Activated CD4-positive, alpha-beta memory T cell treated with anti-CD3 and anti-CD28 coated beads for 36 hours (primary cell): ENCODE measurements at regions not wholly inside any gene's neighbourhood (a gene's known extent, or its start where the extent isn't known, plus 50 kb on each side); places are given as distances from the start of the nearest gene placed in this dataset.

ENCODE experiments used
- CTCF ChIA-PET: fragments of 350-600 bp; sonication (Branson Sonifier 250); formaldehyde crosslinking; loops from one replicate; lab custom pipeline; 2021; ENCODE audit warnings: antibody characterized with exemption, inconsistent platforms; lab: Charles Lee
- POLR2A ChIA-PET: fragments of 350-600 bp; sonication (Branson Sonifier 250); formaldehyde crosslinking; loops from one replicate; lab custom pipeline; 2021; ENCODE audit warnings: antibody characterized with exemption; lab: Charles Lee
- DNase-seq: peaks from one replicate; pipeline ENCODE4 v3.0.0-alpha.2; 2020
- H3K27ac Mint-ChIP-seq: one replicate; pipeline ENCODE4 v1.8.0; 2021; ENCODE audit warnings: mixed read lengths
- H3K27me3 Mint-ChIP-seq: one replicate; pipeline ENCODE4 v1.8.0; 2021; ENCODE audit warnings: mixed read lengths
- H3K36me3 Mint-ChIP-seq: one replicate; pipeline ENCODE4 v1.8.0; 2021; ENCODE audit warnings: mixed read lengths
- H3K4me1 Mint-ChIP-seq: one replicate; pipeline ENCODE4 v1.8.0; 2021; ENCODE audit warnings: low read depth, mixed read lengths
- H3K4me3 Mint-ChIP-seq: one replicate; pipeline ENCODE4 v1.8.0; 2021; ENCODE audit warnings: mild to moderate bottlenecking, mixed read lengths
- H3K9me3 Mint-ChIP-seq: one replicate; pipeline ENCODE4 v1.8.0; 2021; ENCODE audit warnings: mixed read lengths
- intact Hi-C: fragments of 100-400 bp; cut with micrococcal nuclease; formaldehyde crosslinking; loops from one replicate; pipeline ENCODE4 v1.15.1; 2023

DNA sequence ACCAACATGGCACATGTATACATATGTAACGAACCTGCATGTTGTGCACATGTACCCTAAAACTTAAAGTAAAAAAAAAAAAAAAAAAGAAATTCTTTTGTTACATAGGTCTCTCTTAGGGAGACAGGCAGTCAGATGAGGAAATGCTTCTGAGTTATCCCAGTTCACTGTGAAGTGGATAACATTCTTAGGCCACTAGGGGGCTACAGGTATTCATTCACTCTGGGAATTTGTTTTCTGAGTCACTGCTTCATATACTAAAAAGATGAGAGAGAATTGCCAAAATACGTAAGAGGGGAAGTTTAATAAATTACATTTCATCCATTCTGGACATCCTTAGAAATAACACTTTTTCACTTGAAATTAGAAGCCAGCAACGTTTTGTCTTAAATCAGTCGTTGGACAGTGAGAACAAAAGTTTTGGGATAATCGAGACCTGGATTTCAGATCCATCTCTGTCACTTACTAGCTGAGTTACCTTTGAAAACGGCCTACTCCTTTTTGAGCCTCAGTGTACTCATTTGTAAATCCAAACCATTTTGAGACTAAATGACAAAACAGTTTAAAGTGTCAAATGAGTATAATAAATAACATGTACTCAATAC lies 738.4 kb upstream of the ALCAM start:
- no peaks in the 10 kb centered on the region for H3K27me3 Mint-ChIP-seq
- no peak overlapping the region for H3K4me3 Mint-ChIP-seq
- no peak overlapping the region for H3K27ac Mint-ChIP-seq
- no peaks in the 10 kb centered on the region for H3K36me3 Mint-ChIP-seq
- no peaks in the 10 kb centered on the region for H3K9me3 Mint-ChIP-seq
- CTCF ChIA-PET = no interaction called here
- intact Hi-C loops = loop anchor here (1.0 kb wide), 2 partner anchors 741 to 891 kb away; no protein-coding TSS in a partner anchor
- POLR2A ChIA-PET = no interaction called here
- DNase-seq = no peak
- no peaks in the 10 kb centered on the region for H3K4me1 Mint-ChIP-seq

- intact Hi-C loops = no loop called here
- CTCF ChIA-PET = no interaction called here
Observed at GRCh38 chr3:104629038-104629437, 737.7 kb upstream of the ALCAM start.

DNA sequence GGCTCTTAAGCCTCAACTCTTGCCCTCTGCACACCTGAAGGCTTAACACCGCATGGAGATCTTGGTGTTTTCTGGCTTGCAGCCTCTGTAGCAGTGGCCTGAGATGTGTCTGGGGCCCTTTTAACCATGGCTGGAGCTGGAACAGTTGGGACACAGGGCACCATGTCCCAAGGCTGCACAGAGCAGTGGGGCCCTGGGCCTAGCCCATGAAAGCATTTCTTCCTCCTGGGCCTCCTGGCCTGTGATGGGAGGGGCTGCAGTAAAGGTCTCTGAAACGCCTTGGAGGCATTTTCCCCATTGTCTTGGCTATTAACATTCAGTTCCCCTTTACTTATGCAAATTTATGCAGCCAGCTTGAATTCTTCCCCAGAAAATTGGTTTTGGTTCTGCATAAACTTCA lies 735.5 kb upstream of the ALCAM start:
- H3K9me3 Mint-ChIP-seq = no peaks in the 10 kb centered on the region
- no peak for DNase-seq
- no peaks in the 10 kb centered on the region for H3K4me1 Mint-ChIP-seq
- intact Hi-C loops = no loop called here
- ChIA-PET POLR2A (no interaction called here), CTCF (no interaction called here)
- H3K36me3 Mint-ChIP-seq = no peaks in the 10 kb centered on the region
- peaks cover 6% of the 10 kb centered on the region for H3K27me3 Mint-ChIP-seq
- no peak overlapping the region for H3K4me3 Mint-ChIP-seq
- H3K27ac Mint-ChIP-seq = no peak overlapping the region

More at GRCh38 chr3:104629038-104629437, 737.7 kb upstream of the ALCAM start:
- H3K9me3 Mint-ChIP-seq = no peaks in the 10 kb centered on the region
- H3K36me3 Mint-ChIP-seq = no peaks in the 10 kb centered on the region
- POLR2A ChIA-PET = no interaction called here
- H3K27me3 Mint-ChIP-seq = no peaks in the 10 kb centered on the region
- H3K4me1 Mint-ChIP-seq = no peaks in the 10 kb centered on the region
- H3K27ac Mint-ChIP-seq = no peak overlapping the region
- H3K4me3 Mint-ChIP-seq = no peak overlapping the region
- DNase-seq = no peak

DNA sequence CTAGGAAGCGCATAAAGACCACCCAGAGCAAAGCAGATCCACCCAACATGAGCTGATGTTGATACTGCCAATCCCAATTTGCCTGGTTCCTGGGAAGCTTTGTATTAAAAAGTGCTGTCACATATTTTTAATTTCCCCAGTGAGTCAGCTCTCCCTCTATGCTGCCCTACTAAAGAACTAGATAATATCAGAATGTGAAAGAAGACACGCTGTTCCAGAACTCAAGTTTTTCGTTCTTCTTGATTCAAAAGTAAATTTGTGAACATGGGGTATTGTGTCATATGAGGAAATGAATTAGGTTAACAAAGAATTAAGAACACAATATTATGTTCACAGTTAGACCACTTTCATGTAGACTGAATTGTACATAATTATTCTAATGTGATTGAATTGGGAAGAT lies 734.2 kb upstream of the ALCAM start:
- POLR2A ChIA-PET = no interaction called here
- H3K27me3 Mint-ChIP-seq = peaks cover 6% of the 10 kb centered on the region
- CTCF ChIA-PET = no interaction called here
- H3K4me3 Mint-ChIP-seq = no peak overlapping the region
- no peak overlapping the region for H3K27ac Mint-ChIP-seq
- H3K4me1 Mint-ChIP-seq = no peaks in the 10 kb centered on the region
- no peaks in the 10 kb centered on the region for H3K36me3 Mint-ChIP-seq
- intact Hi-C loops = no loop called here
- no peak for DNase-seq
- no peaks in the 10 kb centered on the region for H3K9me3 Mint-ChIP-seq

DNA sequence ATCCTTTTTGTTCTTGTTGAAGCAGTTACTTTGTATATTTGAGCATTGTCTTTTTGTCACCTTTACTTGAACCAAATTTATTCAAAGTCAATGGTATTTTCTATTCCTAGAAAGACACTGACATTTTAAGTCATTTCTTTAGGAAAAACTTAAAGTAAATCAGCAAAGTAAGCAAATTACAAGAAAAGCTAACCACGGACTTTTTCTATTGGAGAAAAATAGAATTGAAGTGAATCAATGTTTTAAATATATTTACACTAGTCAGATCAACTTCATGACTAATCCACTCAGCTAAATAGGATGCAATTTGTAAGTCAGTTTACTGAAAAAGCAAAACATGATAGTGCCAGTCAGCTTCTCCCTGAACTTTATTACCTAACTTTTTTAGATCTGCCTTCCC lies 733.8 kb upstream of the ALCAM start:
- H3K4me1 Mint-ChIP-seq = no peaks in the 10 kb centered on the region
- intact Hi-C loops = no loop called here
- ChIA-PET CTCF (no interaction called here), POLR2A (no interaction called here)
- no peak overlapping the region for H3K27ac Mint-ChIP-seq
- no peaks in the 10 kb centered on the region for H3K36me3 Mint-ChIP-seq
- DNase-seq = no peak
- H3K9me3 Mint-ChIP-seq = no peaks in the 10 kb centered on the region
- no peak overlapping the region for H3K4me3 Mint-ChIP-seq
- peaks cover 6% of the 10 kb centered on the region for H3K27me3 Mint-ChIP-seq

DNA sequence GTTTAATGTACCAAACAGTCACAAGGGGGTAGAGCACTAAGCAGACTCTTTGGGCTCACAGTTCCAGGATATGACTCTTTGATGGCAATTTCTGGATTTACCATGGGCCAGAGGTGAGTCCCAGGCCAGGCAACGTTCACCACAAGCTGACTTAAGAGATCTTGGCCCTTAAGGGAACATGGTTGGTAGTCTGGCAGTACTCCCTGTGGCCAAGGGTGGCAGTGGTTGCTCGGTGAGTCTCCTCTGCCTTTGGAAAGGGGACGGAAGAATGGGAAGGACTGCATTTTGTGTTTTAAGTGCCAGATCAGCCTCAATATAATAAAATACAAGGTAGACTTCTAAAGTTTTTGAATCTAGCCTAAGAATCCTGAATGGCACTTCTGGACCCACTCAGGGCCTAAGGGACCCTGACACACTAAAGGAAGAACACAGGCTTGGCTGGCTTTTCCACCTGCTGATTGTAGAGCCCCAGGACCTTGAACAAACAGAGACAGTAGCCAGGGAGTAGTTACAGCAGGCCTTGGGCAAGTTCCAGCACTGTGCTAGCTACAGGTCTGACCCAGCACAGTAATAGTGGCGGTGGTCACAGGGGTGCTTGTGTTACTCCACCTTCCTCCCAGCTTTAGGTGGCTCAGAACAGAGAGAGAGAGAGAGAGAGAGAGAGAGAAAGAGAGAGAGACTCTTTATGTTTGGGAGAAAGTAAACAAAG lies 730.7 kb upstream of the ALCAM start:
- POLR2A ChIA-PET = no interaction called here
- CTCF ChIA-PET = no interaction called here
- peaks cover 6% of the 10 kb centered on the region for H3K27me3 Mint-ChIP-seq
- H3K4me3 Mint-ChIP-seq = no peak overlapping the region
- no peak for DNase-seq
- H3K27ac Mint-ChIP-seq = no peak overlapping the region
- H3K36me3 Mint-ChIP-seq = no peaks in the 10 kb centered on the region
- no peaks in the 10 kb centered on the region for H3K9me3 Mint-ChIP-seq
- no peaks in the 10 kb centered on the region for H3K4me1 Mint-ChIP-seq
- intact Hi-C loops = no loop called here

- Mint-ChIP-seq H3K9me3 (no peaks in the 10 kb centered on the region), H3K27ac (no peak overlapping the region), H3K27me3 (no peaks in the 10 kb centered on the region), H3K36me3 (no peaks in the 10 kb centered on the region), H3K4me1 (no peaks in the 10 kb centered on the region), H3K4me3 (no peak overlapping the region)
- POLR2A ChIA-PET = no interaction called here
- CTCF ChIA-PET = no interaction called here
- intact Hi-C loops = no loop called here
- no peak for DNase-seq
Observed at GRCh38 chr3:104642827-104643226, 723.9 kb upstream of the ALCAM start.

- DNase-seq = no peak
- Mint-ChIP-seq H3K4me1 (no peaks in the 10 kb centered on the region), H3K36me3 (no peaks in the 10 kb centered on the region), H3K27ac (no peak overlapping the region), H3K9me3 (no peaks in the 10 kb centered on the region), H3K4me3 (no peak overlapping the region), H3K27me3 (no peaks in the 10 kb centered on the region)
- intact Hi-C loops = no loop called here
- ChIA-PET POLR2A (no interaction called here), CTCF (interaction anchor here (0.5 to 0.7 kb wide), 3 partner anchors 475 to 839 kb away, joined by 3 read pairs; no protein-coding TSS in a partner anchor)
Observed at GRCh38 chr3:104646196-104646595, 720.5 kb upstream of the ALCAM start.

GRCh38 chr3:104648823-104649222 lies 717.9 kb upstream of the ALCAM start:
- Mint-ChIP-seq H3K27ac (no peak overlapping the region), H3K4me1 (no peaks in the 10 kb centered on the region), H3K27me3 (no peaks in the 10 kb centered on the region), H3K36me3 (no peaks in the 10 kb centered on the region), H3K4me3 (no peak overlapping the region), H3K9me3 (peaks cover 2% of the 10 kb centered on the region)
- ChIA-PET POLR2A (no interaction called here), CTCF (no interaction called here)
- DNase-seq = no peak
- intact Hi-C loops = no loop called here

DNA sequence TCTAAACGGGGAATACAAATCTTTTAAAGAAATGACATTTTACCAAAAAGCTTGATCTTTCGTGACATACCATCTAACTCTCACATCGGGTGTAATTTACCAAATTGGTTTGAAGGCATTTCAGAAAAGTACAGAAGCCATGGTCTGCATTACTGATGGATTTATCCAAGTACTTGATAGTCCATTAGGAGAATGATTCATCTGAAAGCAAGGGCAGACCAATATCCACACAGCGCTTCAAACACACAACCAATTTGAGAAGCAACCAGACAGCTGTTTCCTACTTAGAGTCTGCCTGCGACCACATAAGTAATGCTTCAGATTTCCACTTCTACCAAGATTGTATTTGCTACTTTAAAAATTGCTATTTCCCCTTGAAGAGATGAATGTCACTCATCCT lies 697.6 kb upstream of the ALCAM start:
- no peaks in the 10 kb centered on the region for H3K4me1 Mint-ChIP-seq
- H3K27me3 Mint-ChIP-seq = no peaks in the 10 kb centered on the region
- intact Hi-C loops = no loop called here

GRCh38 chr3:104672331-104672730 lies 694.4 kb upstream of the ALCAM start:
- no peaks in the 10 kb centered on the region for H3K27me3 Mint-ChIP-seq
- H3K4me3 Mint-ChIP-seq = no peak overlapping the region
- ChIA-PET CTCF (no interaction called here), POLR2A (no interaction called here)
- no peaks in the 10 kb centered on the region for H3K36me3 Mint-ChIP-seq
- H3K27ac Mint-ChIP-seq = no peak overlapping the region
- DNase-seq = no peak
- no peaks in the 10 kb centered on the region for H3K9me3 Mint-ChIP-seq
- intact Hi-C loops = no loop called here
- no peaks in the 10 kb centered on the region for H3K4me1 Mint-ChIP-seq

More for the DNA sequence above, 697.6 kb upstream of the ALCAM start:
- H3K27ac Mint-ChIP-seq = no peak overlapping the region
- no peaks in the 10 kb centered on the region for H3K36me3 Mint-ChIP-seq
- POLR2A ChIA-PET = no interaction called here
- no peaks in the 10 kb centered on the region for H3K9me3 Mint-ChIP-seq
- CTCF ChIA-PET = no interaction called here
- no peak overlapping the region for H3K4me3 Mint-ChIP-seq
- DNase-seq = no peak

DNA sequence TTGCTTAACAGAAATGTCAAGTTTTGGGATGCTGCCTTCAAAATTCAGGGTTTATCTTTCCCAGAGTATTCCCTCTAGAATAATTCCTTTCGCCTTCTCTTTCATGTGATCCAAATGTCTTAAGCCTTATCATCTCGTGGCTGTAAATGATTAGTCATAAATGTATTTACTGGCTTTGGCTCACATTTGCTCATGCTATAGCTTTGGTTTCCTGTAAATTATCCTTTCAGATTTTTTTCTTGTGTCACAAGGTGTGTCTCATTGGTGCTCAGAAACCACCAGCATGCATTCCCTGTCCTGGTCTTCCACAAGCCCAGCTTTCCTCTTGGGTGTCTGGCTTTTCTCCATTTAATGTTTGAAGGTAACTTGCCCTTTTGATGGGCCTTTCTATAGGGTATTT lies 692.7 kb upstream of the ALCAM start:
- no peaks in the 10 kb centered on the region for H3K36me3 Mint-ChIP-seq
- peaks cover 1% of the 10 kb centered on the region for H3K27me3 Mint-ChIP-seq
- ChIA-PET POLR2A (no interaction called here), CTCF (no interaction called here)
- DNase-seq = no peak
- H3K4me1 Mint-ChIP-seq = no peaks in the 10 kb centered on the region
- intact Hi-C loops = no loop called here
- no peak overlapping the region for H3K27ac Mint-ChIP-seq
- H3K4me3 Mint-ChIP-seq = no peak overlapping the region
- H3K9me3 Mint-ChIP-seq = no peaks in the 10 kb centered on the region

DNA sequence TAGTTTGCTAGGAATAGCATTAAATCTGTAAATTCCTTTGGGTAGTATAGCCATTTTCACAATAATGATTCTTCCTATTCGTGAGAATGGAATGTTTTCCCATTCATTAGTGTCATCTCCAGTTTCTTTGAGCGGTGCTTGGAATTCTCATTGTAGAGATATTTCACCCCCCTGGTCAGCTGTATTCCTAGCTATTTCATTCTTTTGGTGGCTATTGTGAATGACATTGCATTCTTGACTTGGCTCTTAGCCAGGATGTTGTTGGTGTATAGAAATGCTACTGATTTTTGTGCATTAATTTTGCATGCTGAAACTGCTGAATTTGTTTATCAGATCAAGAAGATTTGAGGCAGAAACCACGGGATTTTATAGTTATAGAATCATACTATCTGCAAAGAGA lies 690.5 kb upstream of the ALCAM start:
- intact Hi-C loops = no loop called here
- Mint-ChIP-seq H3K9me3 (no peaks in the 10 kb centered on the region), H3K4me3 (no peak overlapping the region), H3K4me1 (no peaks in the 10 kb centered on the region), H3K27me3 (peaks cover 1% of the 10 kb centered on the region), H3K27ac (no peak overlapping the region), H3K36me3 (no peaks in the 10 kb centered on the region)
- POLR2A ChIA-PET = no interaction called here
- DNase-seq = no peak
- CTCF ChIA-PET = no interaction called here
